GM12872 (cell line): ENCODE measurements at regions not wholly inside any gene's neighbourhood (a gene's known extent, or its start where the extent isn't known, plus 50 kb on each side); places are given as distances from the start of the nearest gene placed in this dataset.

Experiments
- CTCF ChIP-seq: IDR thresholded peaks from 3 replicates; pipeline ENCODE4 v1.5.1; 2011; ENCODE audit warnings: low read depth, mild to moderate bottlenecking, low read length, moderate library complexity; ENCODE audit not compliant: insufficient read depth

- TF ChIP-seq CTCF = no peak
These were observed 149.7 kb downstream of the AEBP2 start for GRCh38 chr12:19588951-19589350.

GRCh38 chr12:19591951-19592350 lies 152.7 kb downstream of the AEBP2 start:
- TF ChIP-seq CTCF = no peak

GRCh38 chr12:19596434-19597166 lies 157.3 kb downstream of the AEBP2 start:
- TF ChIP-seq CTCF = no peak

GRCh38 chr12:19597167-19598026 lies 158.1 kb downstream of the AEBP2 start:
- TF ChIP-seq CTCF = no peak

GRCh38 chr12:19605720-19606119 lies 166.4 kb downstream of the AEBP2 start:
- no peak for TF ChIP-seq CTCF

- no peak for TF ChIP-seq CTCF
These were observed 168.7 kb downstream of the AEBP2 start for GRCh38 chr12:19608039-19608438.

- TF ChIP-seq CTCF = no peak
These were observed 173.8 kb downstream of the AEBP2 start for GRCh38 chr12:19613051-19613535.
